Skin epidermis (tissue), 12 donors: ENCODE measurements at regions not wholly inside any gene's neighbourhood (a gene's known extent, or its start where the extent isn't known, plus 50 kb on each side); places are given as distances from the start of the nearest gene placed in this dataset.

Source experiments
- H3K27ac ChIP-seq, 21 experiments: fragments of 200-600 bp; sonication (generic) in 11 of 21; one replicate each; pipeline ENCODE4 v1.5.0; 2020; ENCODE audit warnings: mild to moderate bottlenecking in 3 of 21, inconsistent platforms in 2 of 21, moderate library complexity in 2 of 21
- H3K4me3 ChIP-seq, 7 experiments: fragments of 200-600 bp; sonication (generic) in 2 of 7; one replicate each; pipeline ENCODE4 v1.5.0; 2020; ENCODE audit warnings: inconsistent platforms in 2 of 7, mild to moderate bottlenecking in 2 of 7, moderate library complexity in 1 of 7

DNA sequence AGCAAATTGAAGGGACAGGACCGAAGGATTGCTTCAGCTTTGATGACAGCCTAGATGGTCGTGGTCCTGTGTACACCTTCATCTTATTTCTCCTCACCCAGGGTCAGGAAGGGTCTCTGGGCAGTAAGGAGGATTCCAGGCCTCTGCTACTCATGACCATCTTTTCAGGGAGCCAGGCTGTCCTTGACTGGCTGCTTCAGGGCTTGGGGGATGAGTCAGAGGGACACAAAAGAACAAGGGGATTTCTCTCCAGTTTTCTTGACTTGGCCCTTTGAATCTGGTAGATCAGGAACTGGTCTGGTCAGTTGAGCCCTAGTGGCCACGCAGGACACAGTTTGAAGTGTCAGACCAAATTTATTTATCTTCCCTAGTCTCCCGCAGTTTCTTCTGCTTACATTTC, 402.1 kb upstream of the CHD6 start:
- Histone ChIP-seq H3K27ac (no peak overlapping the region), H3K4me3 (no peak overlapping the region)

GRCh38 chr20:42018979-42019378, 400.8 kb upstream of the CHD6 start:
- no peak overlapping the region for H3K4me3 ChIP-seq
- no peak overlapping the region for H3K27ac ChIP-seq

GRCh38 chr20:42010090-42010489, 391.9 kb upstream of the CHD6 start:
- Histone ChIP-seq H3K4me3 (no peak overlapping the region), H3K27ac (no peak overlapping the region)

DNA sequence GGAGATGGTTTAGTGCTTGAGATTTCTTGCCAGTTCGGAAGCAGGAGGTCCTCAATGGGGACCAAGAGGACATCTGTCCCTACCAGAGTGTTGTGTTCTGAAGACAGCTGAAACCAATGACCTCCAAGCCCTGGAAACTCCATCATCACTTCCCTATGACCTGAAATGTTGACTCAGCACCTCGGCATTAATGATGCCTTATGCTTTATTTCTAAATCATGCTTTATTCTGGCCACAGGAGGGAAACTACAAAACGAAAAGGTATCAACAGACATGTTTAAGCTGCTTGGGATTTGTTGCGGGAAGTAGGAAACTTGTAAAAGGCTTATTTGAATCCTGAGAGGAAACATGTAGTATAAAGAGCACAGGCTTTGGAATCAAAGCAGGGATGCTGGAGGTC, 389.1 kb upstream of the CHD6 start:
- H3K4me3 ChIP-seq, result no peak overlapping the region
- no peak overlapping the region for H3K27ac ChIP-seq

- Histone ChIP-seq H3K4me3 (no peak overlapping the region), H3K27ac (no peak overlapping the region)
Measured at GRCh38 chr20:42005211-42005610, 387.0 kb upstream of the CHD6 start.

DNA sequence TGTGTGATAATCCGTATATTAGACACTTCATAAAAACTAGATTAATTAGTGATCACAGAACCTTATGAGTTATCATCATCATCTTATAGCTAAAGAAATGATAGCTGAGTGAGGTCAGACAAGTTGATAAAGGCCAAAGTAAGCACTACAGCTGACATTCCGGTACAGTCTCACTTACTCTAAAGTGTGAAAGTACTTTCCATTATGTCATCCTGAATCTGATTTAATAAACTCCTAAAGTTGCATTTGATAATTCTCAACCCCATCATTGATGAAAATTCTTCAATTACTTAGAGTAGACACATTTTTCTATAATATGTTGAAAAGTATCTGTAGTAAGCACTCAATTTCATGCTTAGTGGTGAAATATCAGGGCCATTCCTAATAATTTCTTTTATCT, 385.2 kb upstream of the CHD6 start:
- Histone ChIP-seq H3K4me3 (no peak overlapping the region), H3K27ac (no peak overlapping the region)

DNA sequence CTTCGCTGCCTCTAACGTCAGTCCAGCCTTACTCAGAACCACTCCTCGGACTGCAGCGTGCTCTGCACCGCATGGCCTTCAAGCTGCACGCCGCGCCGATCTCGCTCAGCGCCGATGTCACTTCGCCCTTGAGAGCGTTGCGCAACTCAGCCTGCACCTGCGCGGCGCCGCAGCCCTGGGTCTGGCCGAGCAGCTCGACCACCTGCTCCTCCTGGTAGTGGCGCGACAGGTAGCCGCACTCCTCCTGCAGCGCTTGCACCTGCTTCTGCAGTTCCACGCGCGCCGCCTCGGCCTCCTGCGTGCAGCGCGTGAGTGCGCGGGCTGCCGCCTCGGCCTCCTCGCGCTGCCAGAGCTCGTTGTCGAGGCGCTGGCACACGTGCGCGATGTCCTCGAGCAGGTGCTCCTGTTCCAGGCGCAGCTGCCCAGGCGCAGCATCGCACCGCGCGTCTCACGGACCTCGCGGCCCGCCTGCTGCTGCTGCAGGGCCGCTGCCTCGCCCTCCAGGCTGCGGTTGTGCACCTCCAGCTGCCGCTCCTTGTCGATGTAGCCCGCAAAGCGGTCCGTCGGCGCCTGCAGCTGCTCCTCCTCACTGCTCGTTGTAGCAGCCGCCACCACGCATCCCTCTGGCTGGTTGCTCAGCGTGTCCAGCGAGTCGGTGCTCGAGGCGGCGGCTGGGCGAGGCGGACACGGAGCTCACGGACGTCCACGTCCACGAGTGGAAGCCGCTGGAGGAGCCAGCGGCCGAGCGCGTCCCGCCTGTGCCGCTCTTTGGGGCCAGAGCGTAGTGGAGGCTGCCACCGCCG, 380.6 kb upstream of the CHD6 start:
- H3K4me3 ChIP-seq, result no peak overlapping the region
- no peak overlapping the region for H3K27ac ChIP-seq

- Histone ChIP-seq H3K27ac (peak overlapping the region in 1 of 21 experiments; percentile 12), H3K4me3 (no peak overlapping the region)
Measured at GRCh38 chr20:41996951-41997350, 378.8 kb upstream of the CHD6 start.

- no peak overlapping the region for H3K27ac ChIP-seq
- no peak overlapping the region for H3K4me3 ChIP-seq
Measured at GRCh38 chr20:41992481-41992880, 374.3 kb upstream of the CHD6 start.

DNA sequence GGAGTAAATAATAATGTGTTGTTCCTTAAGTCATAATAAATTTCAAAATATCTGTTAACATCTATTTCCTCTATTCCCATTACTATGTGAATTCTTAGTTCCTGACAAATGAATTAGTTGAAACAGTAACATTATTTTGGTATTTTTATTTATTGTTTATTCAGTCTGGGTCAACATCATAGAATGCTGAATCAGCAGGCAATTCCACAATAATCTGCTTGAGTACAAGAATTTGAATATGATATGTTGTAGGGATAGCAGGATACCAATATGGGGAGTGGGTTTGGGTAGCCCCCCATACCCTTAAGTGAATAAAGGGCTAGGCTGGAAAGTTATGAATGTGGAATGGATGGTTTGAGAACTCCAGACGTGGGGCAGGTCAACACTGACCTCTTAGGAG, 373.2 kb upstream of the CHD6 start:
- Histone ChIP-seq H3K4me3 (no peak overlapping the region), H3K27ac (no peak overlapping the region)

GRCh38 chr20:41989935-41990635, 371.9 kb upstream of the CHD6 start:
- H3K4me3 ChIP-seq, result no peak overlapping the region
- no peak overlapping the region for H3K27ac ChIP-seq

GRCh38 chr20:41989039-41989679, 371.0 kb upstream of the CHD6 start:
- no peak overlapping the region for H3K4me3 ChIP-seq
- H3K27ac ChIP-seq, result no peak overlapping the region

DNA sequence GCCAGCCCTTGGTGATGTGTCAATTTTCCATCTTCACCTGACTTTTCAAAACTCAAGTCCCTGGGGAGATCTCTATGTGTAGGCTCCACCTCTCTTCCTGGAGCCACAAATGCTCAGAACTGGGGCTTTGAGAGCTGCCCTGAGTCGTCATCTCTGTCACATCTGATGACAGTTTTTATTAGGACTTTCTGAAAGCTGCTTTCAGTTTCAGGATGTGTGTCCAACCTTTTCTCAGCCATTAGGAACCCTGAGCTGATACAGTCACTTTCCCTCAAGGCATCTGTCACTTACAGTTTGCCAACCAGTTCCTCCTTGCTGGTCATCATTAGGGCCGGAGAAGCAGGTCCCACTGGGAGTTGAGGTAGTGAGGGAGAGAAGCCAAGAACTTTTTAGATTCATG, 365.9 kb upstream of the CHD6 start:
- no peak overlapping the region for H3K4me3 ChIP-seq

DNA sequence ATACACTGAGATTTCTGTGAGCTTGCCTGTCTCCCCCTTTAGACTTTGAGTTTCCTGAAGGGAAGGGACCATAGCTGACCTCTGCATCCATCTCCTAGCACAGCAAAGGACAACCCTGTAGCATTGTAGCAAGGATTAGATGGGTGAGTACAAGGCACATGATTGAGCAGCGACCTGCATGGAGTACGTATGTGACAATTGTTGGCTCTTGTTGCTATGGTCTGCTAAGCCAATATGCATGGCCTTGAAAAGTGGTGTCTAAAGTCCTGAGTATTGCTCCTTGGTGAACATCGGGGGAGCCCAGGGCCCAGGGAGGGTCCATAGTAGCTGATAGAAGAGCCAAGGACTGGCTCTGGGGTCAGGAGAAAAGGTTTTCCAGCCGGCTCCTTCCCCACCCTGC, 365.0 kb upstream of the CHD6 start:
- Histone ChIP-seq H3K4me3 (no peak overlapping the region), H3K27ac (no peak overlapping the region)

More for the DNA sequence above, 365.9 kb upstream of the CHD6 start:
- H3K27ac ChIP-seq, result no peak overlapping the region

DNA sequence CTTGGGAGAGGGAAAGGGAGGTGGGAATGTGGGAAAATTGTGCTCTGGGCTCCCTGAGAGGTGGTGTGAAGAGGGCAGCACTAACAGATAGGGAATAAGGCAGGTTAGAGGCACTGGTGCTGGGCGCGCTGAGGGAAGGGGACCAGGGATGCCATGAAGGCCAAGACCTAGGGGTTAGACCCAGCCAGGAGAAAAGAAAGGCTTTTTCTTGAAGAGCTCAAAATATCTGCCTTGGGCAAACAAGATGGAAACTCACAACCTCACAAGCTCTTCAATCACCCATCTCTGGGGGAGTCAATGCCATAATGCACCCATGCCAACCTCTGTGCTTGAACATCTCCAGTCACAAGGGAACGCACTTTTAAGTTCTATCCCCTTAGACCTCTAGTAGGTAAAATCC, 363.6 kb upstream of the CHD6 start:
- H3K27ac ChIP-seq, result no peak overlapping the region
- H3K4me3 ChIP-seq, result no peak overlapping the region

- Histone ChIP-seq H3K27ac (no peak overlapping the region), H3K4me3 (no peak overlapping the region)
Measured at GRCh38 chr20:41978875-41979274, 360.7 kb upstream of the CHD6 start.

DNA sequence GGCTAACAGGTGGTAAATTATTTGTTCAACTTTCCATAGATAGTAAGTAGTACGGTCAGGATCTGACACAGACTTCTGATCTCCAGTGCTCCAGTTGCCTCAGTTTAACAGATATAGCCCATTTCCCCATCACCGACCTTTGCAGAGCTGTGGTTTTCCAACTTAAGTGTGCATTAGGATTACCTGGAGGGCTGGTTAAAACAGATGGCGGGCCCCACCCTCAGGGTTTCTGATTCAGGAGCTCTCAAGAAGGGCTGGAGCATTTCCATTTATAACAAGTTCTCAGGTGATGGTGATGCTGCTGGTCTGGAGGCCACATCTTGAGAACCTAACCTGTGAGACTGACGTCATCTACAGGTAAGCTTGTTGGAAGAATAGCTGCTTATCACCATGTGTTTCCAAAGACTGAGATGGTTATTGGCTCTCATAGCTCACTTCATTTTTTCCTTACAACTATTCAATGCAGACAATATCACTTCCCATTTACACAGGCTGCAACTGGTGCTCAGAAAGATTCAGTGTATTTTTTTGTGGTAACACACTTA, 360.1 kb upstream of the CHD6 start:
- H3K4me3 ChIP-seq, result no peak overlapping the region
- no peak overlapping the region for H3K27ac ChIP-seq

DNA sequence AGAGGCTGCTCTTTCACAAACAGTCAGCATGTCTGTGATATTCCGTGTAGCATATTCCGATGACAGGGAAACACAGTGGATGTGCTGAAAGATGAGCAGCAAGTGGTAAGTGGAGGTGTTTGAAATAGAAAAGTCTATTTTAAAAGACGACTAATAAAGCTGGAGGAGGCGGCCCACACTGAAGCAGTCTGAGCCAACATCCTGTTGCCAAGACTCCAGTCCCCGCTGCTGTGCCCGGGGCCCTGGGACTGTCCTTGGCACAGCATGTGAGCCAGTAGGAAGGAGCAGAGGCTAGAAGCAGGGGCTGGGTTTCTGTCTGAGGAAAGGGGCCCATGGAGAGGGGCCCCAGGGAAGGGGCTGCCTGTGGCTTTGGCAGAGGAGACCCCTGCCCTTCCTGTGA, 351.5 kb upstream of the CHD6 start:
- no peak overlapping the region for H3K27ac ChIP-seq
- no peak overlapping the region for H3K4me3 ChIP-seq

DNA sequence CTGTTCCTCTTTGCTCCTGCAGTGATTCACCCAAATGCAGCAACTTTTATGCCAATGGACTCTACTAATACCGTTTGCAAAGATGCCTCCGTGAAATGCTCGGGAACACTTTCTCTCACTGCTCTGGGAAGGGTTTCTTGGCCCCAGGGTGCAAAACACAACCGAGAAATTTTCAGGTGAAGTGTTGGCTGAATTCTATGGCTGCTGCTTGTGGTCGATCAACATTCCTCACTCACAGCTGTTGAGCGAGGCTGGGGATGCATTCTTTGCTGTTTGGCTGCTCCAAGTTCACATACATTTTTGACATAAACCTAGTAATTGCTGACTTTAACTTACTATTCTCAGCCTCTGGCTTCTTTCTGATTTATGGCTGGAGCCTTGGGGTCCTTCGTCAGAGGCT, 342.0 kb upstream of the CHD6 start:
- Histone ChIP-seq H3K27ac (no peak overlapping the region), H3K4me3 (no peak overlapping the region)

GRCh38 chr20:41958391-41958790, 340.2 kb upstream of the CHD6 start:
- Histone ChIP-seq H3K4me3 (no peak overlapping the region), H3K27ac (no peak overlapping the region)
